Stimulated activated CD8-positive, alpha-beta memory T cell treated with anti-CD3 and anti-CD28 coated beads, Interleukin-4, amount 100 ng/mL, for 48 hours (primary cell): ENCODE measurements at regions not wholly inside any gene's neighbourhood (a gene's known extent, or its start where the extent isn't known, plus 50 kb on each side); places are given as distances from the start of the nearest gene placed in this dataset.
"Not testable (repeated sequence)": the region's sequence is repeated elsewhere in the genome, so short reads cannot be mapped to it uniquely, and the experiment has no call there.

Experiments
- DNase-seq: peaks from one replicate; pipeline ENCODE4 v3.0.0-alpha.2; 2020

DNA sequence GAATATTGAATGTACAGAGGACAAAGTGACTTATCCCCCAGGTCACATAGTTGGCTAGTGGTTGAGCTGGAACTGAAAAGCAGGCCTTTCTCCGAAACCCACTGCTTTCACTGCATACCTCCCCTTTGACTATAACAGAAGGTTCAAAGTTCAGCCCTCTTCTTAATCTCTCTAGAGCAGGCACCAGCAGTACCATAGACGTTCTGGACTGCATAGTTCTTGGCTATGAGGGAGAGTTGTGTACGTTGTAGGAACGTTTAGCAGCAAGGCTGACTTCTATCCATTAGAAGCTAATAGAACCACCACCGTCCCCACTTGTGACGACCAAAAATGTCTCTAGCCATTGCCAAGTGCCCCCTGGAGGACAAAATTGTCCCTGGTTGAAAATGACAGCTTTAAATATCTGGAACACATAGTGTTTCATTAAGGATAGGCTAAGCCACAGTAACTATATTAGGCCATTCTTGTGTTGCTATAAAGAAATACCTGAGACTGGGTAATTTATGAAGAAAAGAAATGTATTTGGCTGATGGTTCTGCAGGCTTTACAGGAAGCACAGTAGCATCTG, 123.8 kb upstream of the MTHFD1L start:
- no peak for DNase-seq

GRCh38 chr6:150744522-150745260, 120.8 kb upstream of the MTHFD1L start:
- DNase-seq: no peak

DNA sequence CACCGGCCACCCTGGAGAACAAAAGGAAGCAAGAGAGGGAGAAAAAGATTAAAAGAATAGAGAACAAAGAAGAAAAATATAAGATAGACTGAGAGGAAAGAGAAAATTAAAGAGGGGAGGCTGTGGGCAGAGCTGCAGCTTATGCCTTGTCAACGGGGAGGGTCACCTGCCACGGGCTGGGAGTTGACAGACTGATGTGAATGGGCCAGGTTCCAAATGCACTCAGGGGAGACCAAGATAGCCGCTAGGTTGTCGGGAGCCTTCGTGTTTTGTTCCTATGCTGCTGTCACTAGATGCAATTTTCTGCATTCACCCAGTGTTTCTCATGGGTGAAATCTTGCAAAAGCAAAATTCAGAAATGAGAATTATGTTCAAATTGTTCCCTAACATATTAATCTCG, 119.6 kb upstream of the MTHFD1L start:
- DNase-seq: no peak

DNA sequence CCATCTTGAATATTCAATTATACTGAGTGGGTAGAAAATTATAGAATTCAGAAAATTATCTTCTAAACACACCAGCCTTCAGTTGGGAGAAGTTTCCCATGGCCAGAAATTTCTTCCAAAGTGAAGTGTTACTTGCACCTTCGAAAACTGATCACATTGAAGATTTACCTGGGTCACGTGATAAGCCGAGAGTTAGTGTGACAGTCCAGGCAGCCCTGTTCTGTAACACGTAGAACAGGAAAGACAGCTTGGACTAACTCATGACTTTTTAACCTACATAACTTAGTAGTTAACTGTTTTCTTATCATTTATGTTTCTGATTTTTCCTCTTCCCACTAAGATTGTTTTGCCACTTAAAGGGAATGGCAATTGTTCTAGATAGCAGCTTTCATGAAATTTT, 118.3 kb upstream of the MTHFD1L start:
- no peak for DNase-seq

GRCh38 chr6:150749091-150749670, 116.3 kb upstream of the MTHFD1L start:
- DNase-seq: no peak

DNA sequence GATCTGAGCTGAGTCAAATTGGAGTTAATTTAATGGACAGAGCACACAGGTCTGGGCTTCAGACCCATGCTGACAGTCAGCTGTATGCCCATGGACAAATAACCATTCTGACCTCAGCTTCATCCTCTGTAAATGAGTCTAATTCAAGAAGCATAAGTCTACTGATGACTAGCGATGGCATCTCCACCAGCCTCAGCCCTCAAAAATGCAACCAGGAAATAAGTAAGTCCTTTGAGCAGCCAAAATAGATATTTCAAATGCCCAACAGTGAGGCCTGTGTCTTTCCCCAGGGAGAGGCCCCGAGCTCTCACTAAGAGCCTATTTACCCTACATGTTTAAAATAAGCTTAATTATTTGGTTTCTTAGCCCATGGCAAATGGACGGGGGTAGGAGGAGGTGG, 114.2 kb upstream of the MTHFD1L start:
- DNase-seq: no peak

DNA sequence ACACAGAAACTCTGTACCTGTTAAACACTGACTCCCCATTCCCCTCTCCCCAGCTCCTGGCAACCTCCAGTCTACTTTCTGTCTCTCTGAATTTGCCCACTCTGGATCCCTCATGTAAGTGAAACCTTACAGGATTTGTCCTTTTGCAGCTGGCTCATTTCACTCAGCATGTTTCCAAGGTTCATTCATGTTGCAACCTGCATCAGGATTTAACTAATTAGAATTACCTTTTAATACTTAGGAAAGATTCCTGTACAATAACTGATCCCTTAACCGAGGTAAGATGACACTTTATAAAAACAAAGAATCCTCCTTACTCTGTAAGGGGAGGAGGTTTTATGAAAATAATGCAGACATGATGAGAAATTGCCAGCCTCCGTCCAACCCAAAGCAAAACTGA, 113.1 kb upstream of the MTHFD1L start:
- no peak for DNase-seq

- DNase-seq: no peak
These were observed 112.0 kb upstream of the MTHFD1L start for GRCh38 chr6:150753371-150754064.

DNA sequence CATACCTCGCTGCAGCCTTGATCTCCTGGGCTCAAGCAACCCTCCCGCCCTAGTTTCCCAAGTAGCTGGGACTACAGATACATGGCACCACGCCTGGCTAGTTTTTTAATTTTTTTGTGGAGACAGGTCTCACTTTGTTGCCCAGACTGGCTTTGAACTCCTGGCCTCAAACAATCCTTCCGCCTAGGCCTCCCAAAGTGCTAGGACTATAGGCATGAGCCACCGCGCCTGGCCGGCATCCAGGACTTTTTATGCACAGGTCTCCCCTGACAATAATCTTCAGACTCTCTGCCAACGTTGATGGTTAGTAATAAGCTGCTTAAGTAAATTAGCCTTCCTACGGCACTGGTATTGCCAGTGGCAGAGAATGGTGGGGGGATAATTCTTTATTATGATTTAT, 110.5 kb upstream of the MTHFD1L start:
- DNase-seq: no peak

DNA sequence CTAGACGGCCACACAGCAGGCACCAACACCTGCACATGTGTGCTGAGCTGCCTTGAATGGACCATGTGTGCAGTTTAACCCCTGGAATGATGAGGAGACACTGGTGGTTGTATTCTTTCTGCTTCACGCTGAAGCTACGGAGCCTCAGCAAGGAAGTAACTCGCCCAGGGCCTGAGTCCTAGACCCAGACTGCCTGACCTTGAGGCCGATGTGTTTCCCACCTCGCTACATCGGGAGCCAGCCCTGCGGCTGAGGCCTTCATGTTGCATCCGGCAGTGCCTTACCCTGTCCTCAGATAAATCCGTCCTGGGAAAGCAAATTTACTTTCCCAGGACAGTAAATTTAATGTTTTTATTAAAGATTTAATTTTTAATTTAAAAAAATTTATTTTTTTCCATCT, 110.0 kb upstream of the MTHFD1L start:
- DNase-seq: no peak

- DNase-seq: no peak
These were observed 109.3 kb upstream of the MTHFD1L start for GRCh38 chr6:150756173-150756572.

DNA sequence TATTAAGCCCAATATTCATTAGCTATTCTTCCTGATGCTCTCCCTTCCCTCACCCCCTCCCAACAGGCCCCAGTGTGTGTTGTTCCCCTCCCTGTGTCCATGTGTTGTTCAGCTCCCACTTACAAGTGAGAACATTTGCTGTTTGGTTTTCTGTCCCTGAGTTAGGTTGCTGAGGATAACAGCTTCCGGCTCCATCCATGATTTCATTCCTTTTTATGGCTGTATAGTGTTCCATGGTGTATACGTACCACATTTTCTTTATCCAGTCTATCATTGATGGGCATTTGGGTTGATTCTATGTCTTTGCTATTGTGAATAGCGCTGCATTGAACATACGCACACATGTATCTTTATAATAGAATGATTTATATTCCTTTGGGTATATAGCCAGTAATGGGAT, 107.7 kb upstream of the MTHFD1L start:
- DNase-seq: not testable (repeated sequence)

- DNase-seq: no peak
These were observed 106.0 kb upstream of the MTHFD1L start for GRCh38 chr6:150759483-150759882.

- no peak for DNase-seq
These were observed 103.7 kb upstream of the MTHFD1L start for GRCh38 chr6:150761771-150762170.

DNA sequence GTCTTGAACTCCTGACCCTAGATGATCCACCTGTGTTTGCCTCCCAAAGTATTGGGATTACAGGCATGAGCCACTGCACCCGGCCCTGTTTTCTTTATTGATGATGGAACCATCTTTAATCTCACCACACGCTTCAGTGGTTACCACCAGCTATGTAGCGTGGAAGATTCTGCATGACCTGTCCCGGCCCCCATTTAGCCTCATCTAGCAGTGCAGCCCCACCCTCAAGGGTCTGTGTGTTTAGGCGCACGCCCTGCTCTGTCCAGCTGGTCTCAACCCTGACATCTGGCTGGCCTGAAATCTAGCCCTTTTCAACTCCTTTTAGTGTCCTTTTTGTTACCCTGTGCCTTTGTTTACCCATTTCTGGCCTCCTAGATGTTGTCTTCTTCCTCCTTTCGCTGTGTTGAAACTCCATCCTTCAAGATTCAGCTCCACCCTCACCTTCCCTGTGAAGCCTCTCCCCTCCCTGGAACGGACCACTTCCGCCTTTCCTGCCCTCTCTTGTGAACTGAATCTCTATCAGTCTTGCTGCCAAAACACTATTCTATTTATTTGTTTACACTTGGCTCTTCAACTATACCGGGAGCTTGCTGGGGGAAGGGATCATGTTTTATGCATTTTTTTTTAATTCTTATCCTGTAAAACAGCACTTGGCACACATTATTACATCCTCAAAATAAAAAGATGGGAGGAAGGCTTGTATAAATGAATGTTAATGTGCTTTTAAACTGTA, 101.0 kb upstream of the MTHFD1L start:
- DNase-seq: no peak

DNA sequence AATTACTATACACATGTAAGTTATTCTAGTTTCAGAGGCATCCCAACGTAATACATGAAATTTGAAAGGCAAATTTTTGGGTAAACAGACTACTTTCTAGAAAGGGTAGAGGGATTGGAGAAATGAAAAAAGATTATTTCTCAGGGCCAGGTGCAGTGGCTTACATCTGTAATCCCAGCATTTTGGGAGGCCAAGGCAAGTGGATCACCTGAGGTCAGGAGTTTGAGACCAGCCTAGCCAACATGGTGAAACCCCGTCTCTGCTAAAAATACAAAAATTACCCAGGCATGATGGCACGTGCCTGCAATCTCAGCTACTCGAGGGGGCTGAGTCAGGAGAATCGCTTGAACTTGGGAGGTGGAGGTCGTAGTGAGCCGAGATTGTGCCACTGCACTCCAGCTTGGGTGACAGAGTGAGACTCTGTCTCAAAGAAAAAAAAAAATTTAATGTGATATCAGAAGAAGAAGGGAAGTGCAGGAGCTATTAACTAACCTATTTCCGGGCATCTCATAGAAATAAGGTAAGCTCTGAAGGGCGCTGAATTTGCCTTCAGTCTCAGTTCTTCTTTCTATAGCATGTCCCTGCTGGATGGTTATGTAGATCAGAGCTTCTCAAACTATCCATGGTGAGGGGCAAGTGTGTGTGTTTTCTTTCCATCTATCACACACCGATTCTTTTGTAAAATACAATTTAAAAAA, 100.3 kb upstream of the MTHFD1L start:
- DNase-seq: no peak

DNA sequence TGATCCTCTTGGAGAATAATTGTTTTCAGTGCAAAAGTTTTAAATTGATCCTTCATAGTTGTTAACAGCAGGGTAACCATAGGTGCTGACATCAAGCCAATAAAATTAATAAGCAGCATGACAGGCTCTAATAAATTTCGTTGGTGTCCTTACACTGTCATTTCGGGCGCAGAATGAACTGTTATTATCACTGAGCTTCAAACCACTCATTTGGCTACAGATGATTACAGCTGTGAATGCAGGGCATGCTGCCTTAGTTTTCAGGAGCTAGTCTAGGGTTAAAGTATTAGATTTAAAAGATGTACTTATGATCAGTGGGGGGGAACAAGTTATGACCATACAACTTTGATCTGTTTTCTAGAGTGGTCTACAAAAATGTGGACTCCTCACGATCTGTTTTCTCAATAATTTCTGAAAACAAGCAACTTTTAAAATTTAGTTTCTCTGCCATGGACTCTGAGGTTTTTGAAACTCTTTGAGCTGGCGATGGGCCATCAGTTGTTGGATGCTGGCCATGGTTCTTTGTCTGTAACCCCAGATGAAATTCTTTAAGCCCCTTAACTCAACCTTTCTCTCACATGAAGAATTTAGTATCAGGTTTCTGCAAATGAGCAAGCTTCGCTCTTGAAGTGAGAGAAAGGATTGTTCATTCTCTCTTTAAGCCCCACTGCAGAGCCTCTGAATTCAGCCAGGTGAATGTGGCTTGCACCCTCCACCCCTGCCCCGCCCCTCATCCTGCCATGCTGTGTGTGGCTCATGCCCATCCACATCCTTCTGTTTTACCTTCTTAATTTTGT, 99.1 kb upstream of the MTHFD1L start:
- DNase-seq: no peak

DNA sequence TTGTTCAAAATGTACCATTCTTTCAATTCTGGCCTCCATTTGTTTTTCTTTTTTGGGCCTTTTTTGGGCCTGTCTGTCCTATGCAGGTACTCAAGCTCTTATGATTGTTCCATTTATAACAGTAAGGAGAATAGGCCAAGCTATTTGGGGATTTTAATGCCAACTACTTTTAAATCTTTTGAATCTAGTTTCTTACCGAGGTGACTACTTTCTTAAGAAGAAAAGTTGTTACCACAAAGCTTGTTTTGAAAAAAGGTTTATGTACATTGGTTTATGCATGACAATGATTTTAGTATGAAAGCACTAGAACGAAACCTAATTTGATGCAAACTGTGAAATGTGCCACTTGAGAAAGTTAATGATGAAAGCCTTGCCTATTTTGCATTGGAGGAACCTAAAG, 98.3 kb upstream of the MTHFD1L start:
- DNase-seq: no peak

GRCh38 chr6:150767571-150768018, 97.9 kb upstream of the MTHFD1L start:
- DNase-seq: no peak

DNA sequence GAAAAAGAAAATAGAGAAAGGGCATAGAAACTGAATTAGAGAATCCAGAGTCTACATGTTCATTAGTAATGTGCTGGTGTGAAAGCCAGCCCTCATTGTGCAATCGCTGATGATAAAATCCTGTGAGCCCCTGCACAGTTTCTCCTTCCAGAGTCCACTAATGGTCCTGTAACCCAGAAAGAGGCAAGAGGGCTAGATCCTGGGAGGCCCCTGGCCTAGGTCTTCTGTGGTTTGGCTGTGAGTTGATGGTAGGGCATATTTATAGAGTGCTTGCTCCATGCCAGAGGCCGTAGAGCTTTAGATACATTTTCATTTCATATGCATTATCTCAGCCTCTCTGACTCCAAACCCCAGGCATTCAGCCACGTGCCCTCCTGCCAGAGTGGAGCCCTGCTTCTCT, 94.9 kb upstream of the MTHFD1L start:
- no peak for DNase-seq

- DNase-seq: no peak
These were observed 91.5 kb upstream of the MTHFD1L start for GRCh38 chr6:150773969-150774368.
